Tibial artery (tissue), 4 donors: ENCODE measurements at regions not wholly inside any gene's neighbourhood (a gene's known extent, or its start where the extent isn't known, plus 50 kb on each side); places are given as distances from the start of the nearest gene placed in this dataset.
"Not testable (repeated sequence)": the region's sequence is repeated elsewhere in the genome, so short reads cannot be mapped to it uniquely, and the experiment has no call there.

Experiments
- DNase-seq, 2 donors: peaks; one replicate each; pipeline ENCODE4 v3.0.0-alpha.2; 2019
- H3K27ac ChIP-seq, 2 donors: fragments of 200-600 bp; sonication (generic) in 1 of 2; 1 replicate in 1 of 2; 2 replicates in 1 of 2; pipeline ENCODE4 v1.5.1; 2018 to 2019; ENCODE audit warnings: mild to moderate bottlenecking in 1 of 2
- H3K27me3 ChIP-seq, 2 donors: fragments of 200-600 bp; sonication (generic) in 1 of 2; one replicate each; pipeline versions ENCODE4 v1.5.1 to v1.6.0; 2016 to 2019
- H3K36me3 ChIP-seq, 3 donors: fragments of 200-600 bp; sonication (generic) in 2 of 3; one replicate each; pipeline ENCODE4 v1.5.1; 2016 to 2019; ENCODE audit warnings: mild to moderate bottlenecking in 2 of 3
- H3K4me1 ChIP-seq, 4 donors: fragments of 200-600 bp; sonication (generic) in 2 of 4; 1 replicate in 3 of 4; 2 replicates in 1 of 4; pipeline ENCODE4 v1.5.1; 2016 to 2019
- H3K4me3 ChIP-seq, 2 donors: fragments of 200-600 bp; sonication (generic) in 1 of 2; 1 replicate in 1 of 2; 2 replicates in 1 of 2; pipeline ENCODE4 v1.5.1; 2018 to 2019; ENCODE audit warnings: mild to moderate bottlenecking in 2 of 2
- H3K9me3 ChIP-seq, 3 donors: fragments of 200-600 bp; sonication (generic) in 1 of 3; one replicate each; pipeline ENCODE4 v1.5.1; 2016 to 2019
- intact Hi-C: fragments of 100-400 bp; cut with DNase I; formaldehyde crosslinking; loops from one replicate; pipeline ENCODE4 v1.15.0; 2023; ENCODE audit warnings: low total_unique reads
- TF ChIP-seq, protein P1 (sequence below), 2 experiments: fragments of 200-600 bp in 1 of 2; fragments of 450-650 bp in 1 of 2; IDR thresholded peaks; one replicate each; pipeline ENCODE4 v1.5.1; 2017 to 2019; ENCODE audit warnings: antibody characterized with exemption in 2 of 2, mild to moderate bottlenecking in 1 of 2, moderate library complexity in 1 of 2

GRCh38 chr5:124980163-124980941 is 233.9 kb upstream of the ZNF608 start:
- DNase-seq, result no peak
- intact Hi-C loops, result no loop called here
- H3K4me1 ChIP-seq, result peaks cover 0 to 6% (median 0%) of the 10 kb centered on the region in 4 donors
- H3K9me3 ChIP-seq, result peaks cover 0 to 6% (median 0%) of the 10 kb centered on the region in 3 donors
- no peak overlapping the region for H3K4me3 ChIP-seq
- no peaks in the 10 kb centered on the region for H3K36me3 ChIP-seq
- no peak overlapping the region for H3K27ac ChIP-seq
- H3K27me3 ChIP-seq, result no peaks in the 10 kb centered on the region
- TF ChIP-seq, protein P1, sequence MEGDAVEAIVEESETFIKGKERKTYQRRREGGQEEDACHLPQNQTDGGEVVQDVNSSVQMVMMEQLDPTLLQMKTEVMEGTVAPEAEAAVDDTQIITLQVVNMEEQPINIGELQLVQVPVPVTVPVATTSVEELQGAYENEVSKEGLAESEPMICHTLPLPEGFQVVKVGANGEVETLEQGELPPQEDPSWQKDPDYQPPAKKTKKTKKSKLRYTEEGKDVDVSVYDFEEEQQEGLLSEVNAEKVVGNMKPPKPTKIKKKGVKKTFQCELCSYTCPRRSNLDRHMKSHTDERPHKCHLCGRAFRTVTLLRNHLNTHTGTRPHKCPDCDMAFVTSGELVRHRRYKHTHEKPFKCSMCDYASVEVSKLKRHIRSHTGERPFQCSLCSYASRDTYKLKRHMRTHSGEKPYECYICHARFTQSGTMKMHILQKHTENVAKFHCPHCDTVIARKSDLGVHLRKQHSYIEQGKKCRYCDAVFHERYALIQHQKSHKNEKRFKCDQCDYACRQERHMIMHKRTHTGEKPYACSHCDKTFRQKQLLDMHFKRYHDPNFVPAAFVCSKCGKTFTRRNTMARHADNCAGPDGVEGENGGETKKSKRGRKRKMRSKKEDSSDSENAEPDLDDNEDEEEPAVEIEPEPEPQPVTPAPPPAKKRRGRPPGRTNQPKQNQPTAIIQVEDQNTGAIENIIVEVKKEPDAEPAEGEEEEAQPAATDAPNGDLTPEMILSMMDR (IDR thresholded peaks at IDR 0.05), result no peak

DNA sequence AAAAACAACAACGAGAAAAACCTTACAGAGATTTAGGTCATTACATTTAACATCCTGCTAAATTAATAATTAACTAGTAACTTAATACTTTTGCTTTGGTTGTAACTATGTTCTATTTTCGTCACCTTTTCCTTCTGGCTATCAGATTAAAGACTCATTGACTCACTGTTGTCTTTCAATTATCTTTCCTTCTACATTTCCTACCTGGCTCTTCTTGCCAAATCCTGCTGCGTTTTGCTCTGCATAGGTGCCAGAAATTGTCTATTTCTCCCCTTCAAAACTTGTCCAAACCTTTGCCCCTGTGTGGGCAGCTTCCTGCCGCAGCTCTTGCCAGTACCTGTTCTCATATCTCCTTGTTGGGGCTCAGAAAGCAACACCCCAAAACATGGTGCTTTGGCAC is 235.5 kb upstream of the ZNF608 start:
- TF ChIP-seq, protein P1 (IDR thresholded peaks at IDR 0.05), result no peak

GRCh38 chr5:124986170-124986569 is 239.7 kb upstream of the ZNF608 start:
- no peak for DNase-seq
- TF ChIP-seq, protein P1 (IDR thresholded peaks at IDR 0.05), result no peak
- H3K27me3 ChIP-seq, result no peaks in the 10 kb centered on the region
- H3K9me3 ChIP-seq, result peaks cover 0 to 6% (median 6%) of the 10 kb centered on the region in 3 donors
- H3K4me3 ChIP-seq, result no peak overlapping the region
- H3K36me3 ChIP-seq, result no peaks in the 10 kb centered on the region
- no peak overlapping the region for H3K27ac ChIP-seq
- intact Hi-C loops, result no loop called here
- H3K4me1 ChIP-seq, result no peaks in the 10 kb centered on the region

More for the DNA sequence above, 235.5 kb upstream of the ZNF608 start:
- Histone ChIP-seq H3K27me3 (no peaks in the 10 kb centered on the region), H3K36me3 (no peaks in the 10 kb centered on the region), H3K9me3 (peaks cover 0 to 6% (median 6%) of the 10 kb centered on the region in 3 donors), H3K4me3 (no peak overlapping the region), H3K27ac (no peak overlapping the region), H3K4me1 (peaks cover 0 to 6% (median 0%) of the 10 kb centered on the region in 4 donors)
- intact Hi-C loops, result no loop called here
- no peak for DNase-seq

GRCh38 chr5:124986667-124987066 is 240.2 kb upstream of the ZNF608 start:
- Histone ChIP-seq H3K4me3 (no peak overlapping the region), H3K27me3 (no peaks in the 10 kb centered on the region), H3K27ac (no peak overlapping the region), H3K4me1 (no peaks in the 10 kb centered on the region), H3K36me3 (no peaks in the 10 kb centered on the region), H3K9me3 (peaks cover 0 to 6% (median 6%) of the 10 kb centered on the region in 3 donors)
- no peak for DNase-seq
- intact Hi-C loops, result no loop called here
- TF ChIP-seq, protein P1 (IDR thresholded peaks at IDR 0.05), result no peak

DNA sequence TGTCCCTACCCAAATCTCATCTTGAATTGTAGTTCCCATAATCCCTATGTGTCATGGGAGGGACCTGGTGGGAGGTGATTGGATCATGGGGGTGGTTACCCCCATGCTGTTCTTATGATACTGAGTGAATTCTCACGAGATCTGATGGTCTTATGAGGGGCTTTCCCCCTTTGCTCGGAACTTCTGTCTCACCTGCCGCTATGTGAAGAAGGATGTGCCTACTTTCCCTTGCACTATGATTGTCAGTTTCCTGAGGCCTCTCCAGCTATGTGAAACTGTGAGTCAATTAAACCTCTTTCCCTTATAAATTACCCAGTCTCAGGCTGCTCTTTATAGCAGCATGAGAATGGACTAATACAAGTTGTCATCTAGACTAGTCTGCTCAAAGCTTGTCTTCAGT is 241.3 kb upstream of the ZNF608 start:
- H3K9me3 ChIP-seq, DNase-seq, intact Hi-C loops, H3K4me3 ChIP-seq, H3K27me3 ChIP-seq, H3K36me3 ChIP-seq, H3K27ac ChIP-seq, H3K4me1 ChIP-seq: not testable (repeated sequence)

GRCh38 chr5:124990723-124991122 is 244.3 kb upstream of the ZNF608 start:
- Histone ChIP-seq H3K4me1 (no peaks in the 10 kb centered on the region), H3K9me3 (peaks cover 0 to 6% (median 0%) of the 10 kb centered on the region in 3 donors), H3K27ac (no peak overlapping the region), H3K27me3 (no peaks in the 10 kb centered on the region), H3K4me3 (no peak overlapping the region), H3K36me3 (no peaks in the 10 kb centered on the region)
- intact Hi-C loops, result no loop called here
- TF ChIP-seq, protein P1 (IDR thresholded peaks at IDR 0.05), result no peak
- DNase-seq, result no peak
